ENCODE measurements at regions not wholly inside any gene's neighbourhood (a gene's known extent, or its start where the extent isn't known, plus 50 kb on each side); places are given as distances from the start of the nearest gene placed in this dataset.

- no peak overlapping the region for H3K4me3 Mint-ChIP-seq (ENCODE audit: unreplicated experiment)
- Histone ChIP-seq H3K36me3 (ENCODE audit: insufficient read depth, low read length) (no peaks in the 10 kb centered on the region), H3K4me2 (ENCODE audit: low read length) (peak overlapping the region; percentile 50), H3K9ac (ENCODE audit: low read length) (no peak overlapping the region), H3K27me3 (ENCODE audit: insufficient read depth, low read length) (no peaks in the 10 kb centered on the region), H3K9me3 (ENCODE audit: insufficient read depth, low read depth, low read length) (no peaks in the 10 kb centered on the region), H3K4me3 (ENCODE audit: insufficient read depth, low read depth, low read length) (no peak overlapping the region), H3K79me2 (ENCODE audit: insufficient read depth, low read length) (no peaks in the 10 kb centered on the region), H3K27ac (ENCODE audit: low read depth, low read length) (peak overlapping the region; percentile 16), H4K20me1 (ENCODE audit: insufficient read depth, low read length) (no peaks in the 10 kb centered on the region), H2AFZ (ENCODE audit: low read depth, low read length) (no peak overlapping the region), H3K4me1 (ENCODE audit: insufficient read depth, low read length) (peaks cover 10% of the 10 kb centered on the region)
- H3K9me3 Mint-ChIP-seq (ENCODE audit: unreplicated experiment), result peaks cover 4% of the 10 kb centered on the region
- DNase-seq (ENCODE audit: low read depth) (peak; percentile 86), FAIRE-seq (peak; percentile 96)
- peaks cover 7% of the 10 kb centered on the region for H3K4me1 Mint-ChIP-seq (ENCODE audit: low read depth, unreplicated experiment)
- H3K36me3 Mint-ChIP-seq (ENCODE audit: low read depth, unreplicated experiment), result no peaks in the 10 kb centered on the region
- H3K27ac Mint-ChIP-seq (ENCODE audit: unreplicated experiment), result no peak overlapping the region
- H3K27me3 Mint-ChIP-seq (ENCODE audit: low read depth, unreplicated experiment), result no peaks in the 10 kb centered on the region
- no peak for TF ChIP-seq EZH2 (IDR thresholded peaks at IDR 0.05; ENCODE audit: insufficient read depth, low read length)
Observed at GRCh38 chr7:19392246-19392645, 247.0 kb upstream of the FERD3L start.

GRCh38 chr7:19390795-19391194, 245.6 kb upstream of the FERD3L start:
- FAIRE-seq, result no peak
- no peaks in the 10 kb centered on the region for H3K36me3 ChIP-seq (ENCODE audit: insufficient read depth, low read length)
- DNase-seq (ENCODE audit: low read depth), result no peak
- Mint-ChIP-seq H3K4me3 (ENCODE audit: unreplicated experiment) (no peak overlapping the region), H3K36me3 (ENCODE audit: low read depth, unreplicated experiment) (no peaks in the 10 kb centered on the region), H3K27me3 (ENCODE audit: low read depth, unreplicated experiment) (no peaks in the 10 kb centered on the region), H3K9me3 (ENCODE audit: unreplicated experiment) (peaks cover 4% of the 10 kb centered on the region), H3K27ac (ENCODE audit: unreplicated experiment) (no peak overlapping the region), H3K4me1 (ENCODE audit: low read depth, unreplicated experiment) (peaks cover 7% of the 10 kb centered on the region)
- no peaks in the 10 kb centered on the region for H4K20me1 ChIP-seq (ENCODE audit: insufficient read depth, low read length)
- H3K9me3 ChIP-seq (ENCODE audit: insufficient read depth, low read depth, low read length), result no peaks in the 10 kb centered on the region
- H3K4me3 ChIP-seq (ENCODE audit: insufficient read depth, low read depth, low read length), result no peak overlapping the region
- no peak for TF ChIP-seq EZH2 (IDR thresholded peaks at IDR 0.05; ENCODE audit: insufficient read depth, low read length)
- no peak for TF ChIP-seq CTCF (IDR thresholded peaks at IDR 0.05; ENCODE audit: insufficient read depth, low read depth, low read length)
- H3K27ac ChIP-seq (ENCODE audit: low read depth, low read length), result no peak overlapping the region
- peaks cover 10% of the 10 kb centered on the region for H3K4me1 ChIP-seq (ENCODE audit: insufficient read depth, low read length)
- no peaks in the 10 kb centered on the region for H3K27me3 ChIP-seq (ENCODE audit: insufficient read depth, low read length)
- no peak overlapping the region for H3K4me2 ChIP-seq (ENCODE audit: low read length)
- H3K9ac ChIP-seq (ENCODE audit: low read length), result no peak overlapping the region
- no peaks in the 10 kb centered on the region for H3K79me2 ChIP-seq (ENCODE audit: insufficient read depth, low read length)
- H2AFZ ChIP-seq (ENCODE audit: low read depth, low read length), result no peak overlapping the region

GRCh38 chr7:19381321-19381720, 236.1 kb upstream of the FERD3L start:
- Histone ChIP-seq H3K36me3 (ENCODE audit: insufficient read depth, low read length) (no peaks in the 10 kb centered on the region), H3K27me3 (ENCODE audit: insufficient read depth, low read length) (no peaks in the 10 kb centered on the region), H3K4me1 (ENCODE audit: insufficient read depth, low read length) (peaks cover 9% of the 10 kb centered on the region), H2AFZ (ENCODE audit: low read depth, low read length) (no peak overlapping the region), H3K4me3 (ENCODE audit: insufficient read depth, low read depth, low read length) (no peak overlapping the region), H3K9me3 (ENCODE audit: insufficient read depth, low read depth, low read length) (no peaks in the 10 kb centered on the region), H4K20me1 (ENCODE audit: insufficient read depth, low read length) (no peaks in the 10 kb centered on the region), H3K4me2 (ENCODE audit: low read length) (no peak overlapping the region), H3K9ac (ENCODE audit: low read length) (no peak overlapping the region), H3K79me2 (ENCODE audit: insufficient read depth, low read length) (no peaks in the 10 kb centered on the region), H3K27ac (ENCODE audit: low read depth, low read length) (no peak overlapping the region)
- no peak for FAIRE-seq
- H3K4me1 Mint-ChIP-seq (ENCODE audit: low read depth, unreplicated experiment), result peaks cover 13% of the 10 kb centered on the region
- no peaks in the 10 kb centered on the region for H3K9me3 Mint-ChIP-seq (ENCODE audit: unreplicated experiment)
- no peak for DNase-seq (ENCODE audit: low read depth)
- no peaks in the 10 kb centered on the region for H3K27me3 Mint-ChIP-seq (ENCODE audit: low read depth, unreplicated experiment)
- H3K36me3 Mint-ChIP-seq (ENCODE audit: low read depth, unreplicated experiment), result no peaks in the 10 kb centered on the region
- H3K4me3 Mint-ChIP-seq (ENCODE audit: unreplicated experiment), result no peak overlapping the region
- TF ChIP-seq EZH2 (IDR thresholded peaks at IDR 0.05; ENCODE audit: insufficient read depth, low read length) (no peak), CTCF (IDR thresholded peaks at IDR 0.05; ENCODE audit: insufficient read depth, low read depth, low read length) (no peak)
- no peak overlapping the region for H3K27ac Mint-ChIP-seq (ENCODE audit: unreplicated experiment)
